ENCODE measurements at regions not wholly inside any gene's neighbourhood (a gene's known extent, or its start where the extent isn't known, plus 50 kb on each side); places are given as distances from the start of the nearest gene placed in this dataset.

- H3K4me1 ChIP-seq (ENCODE audit: control insufficient read depth in 1 of 2, extremely low read depth in 1 of 2, insufficient read depth in 2 of 2, low read length in 2 of 2) = no peaks in the 10 kb centered on the region
- ChIA-PET POLR2A (no interaction called here), CTCF (no interaction called here)
- no peaks in the 10 kb centered on the region for H3K4me1 Mint-ChIP-seq
- no peaks in the 10 kb centered on the region for H3K36me3 Mint-ChIP-seq
- no peaks in the 10 kb centered on the region for H3K27me3 ChIP-seq (replicated peaks in 1 of 2; ENCODE audit: control insufficient read depth in 2 of 2, extremely low read depth in 1 of 2, insufficient read depth in 2 of 2, low read length in 1 of 2)
- 67% methylated on average over 1 of the region's 1 CpG for WGBS (ENCODE audit: insufficient coverage)
- H3K9me3 Mint-ChIP-seq = peaks cover 4 to 13% (median 6%) of the 10 kb centered on the region in 3 donors
- no peak overlapping the region for H3K4me3 ChIP-seq (ENCODE audit: control insufficient read depth in 1 of 2, extremely low read depth in 1 of 2, low read length in 1 of 2)
- no peaks in the 10 kb centered on the region for H3K9me3 ChIP-seq
- H3K36me3 ChIP-seq (ENCODE audit: control insufficient read depth in 2 of 2, extremely low read depth in 1 of 2, insufficient read depth in 1 of 2, low read length in 1 of 2) = no peaks in the 10 kb centered on the region
- ATAC-seq (replicated peaks in 1 of 4) (no peak), DNase-seq (no peak)
- H3K4me3 Mint-ChIP-seq = no peak overlapping the region
- H3K27ac Mint-ChIP-seq = no peak overlapping the region
- no peak overlapping the region for H3K27ac ChIP-seq (ENCODE audit: low read length)
- H3K27me3 Mint-ChIP-seq = no peaks in the 10 kb centered on the region
Measured at GRCh38 chr1:83017276-83017675, 981.7 kb downstream of the TTLL7 start.

GRCh38 chr1:83016354-83016849, 982.5 kb downstream of the TTLL7 start:
- DNase-seq = no peak
- WGBS (ENCODE audit: insufficient coverage) = 88% methylated on average over 1 of the region's 1 CpG
- Mint-ChIP-seq H3K36me3 (no peaks in the 10 kb centered on the region), H3K4me1 (no peaks in the 10 kb centered on the region), H3K4me3 (no peak overlapping the region), H3K27me3 (no peaks in the 10 kb centered on the region), H3K9me3 (peaks cover 4 to 13% (median 6%) of the 10 kb centered on the region in 3 donors), H3K27ac (no peak overlapping the region)
- Histone ChIP-seq H3K4me1 (ENCODE audit: control insufficient read depth in 1 of 2, extremely low read depth in 1 of 2, insufficient read depth in 2 of 2, low read length in 2 of 2) (no peaks in the 10 kb centered on the region), H3K9me3 (no peaks in the 10 kb centered on the region), H3K4me3 (ENCODE audit: control insufficient read depth in 1 of 2, extremely low read depth in 1 of 2, low read length in 1 of 2) (no peak overlapping the region), H3K27ac (ENCODE audit: low read length) (no peak overlapping the region), H3K27me3 (replicated peaks in 1 of 2; ENCODE audit: control insufficient read depth in 2 of 2, extremely low read depth in 1 of 2, insufficient read depth in 2 of 2, low read length in 1 of 2) (no peaks in the 10 kb centered on the region), H3K36me3 (ENCODE audit: control insufficient read depth in 2 of 2, extremely low read depth in 1 of 2, insufficient read depth in 1 of 2, low read length in 1 of 2) (no peaks in the 10 kb centered on the region)
- ChIA-PET CTCF (no interaction called here), POLR2A (no interaction called here)
- no peak for ATAC-seq (replicated peaks in 1 of 4)

GRCh38 chr1:83015163-83015562, 983.8 kb downstream of the TTLL7 start:
- no peaks in the 10 kb centered on the region for H3K27me3 ChIP-seq (replicated peaks in 1 of 2; ENCODE audit: control insufficient read depth in 2 of 2, extremely low read depth in 1 of 2, insufficient read depth in 2 of 2, low read length in 1 of 2)
- POLR2A ChIA-PET = no interaction called here
- WGBS (ENCODE audit: insufficient coverage) = no CpG with 5 or more reads among the region's 2 CpGs
- DNase-seq = no peak
- H3K4me1 ChIP-seq (ENCODE audit: control insufficient read depth in 1 of 2, extremely low read depth in 1 of 2, insufficient read depth in 2 of 2, low read length in 2 of 2) = no peaks in the 10 kb centered on the region
- H3K27ac Mint-ChIP-seq = no peak overlapping the region
- no peak overlapping the region for H3K4me3 ChIP-seq (ENCODE audit: control insufficient read depth in 1 of 2, extremely low read depth in 1 of 2, low read length in 1 of 2)
- no peaks in the 10 kb centered on the region for H3K36me3 Mint-ChIP-seq
- ATAC-seq (replicated peaks in 1 of 4) = no peak
- no peak overlapping the region for H3K27ac ChIP-seq (ENCODE audit: low read length)
- peaks cover 3 to 4% (median 3%) of the 10 kb centered on the region in 3 donors for H3K9me3 Mint-ChIP-seq
- no peaks in the 10 kb centered on the region for H3K36me3 ChIP-seq (ENCODE audit: control insufficient read depth in 2 of 2, extremely low read depth in 1 of 2, insufficient read depth in 1 of 2, low read length in 1 of 2)
- H3K27me3 Mint-ChIP-seq = no peaks in the 10 kb centered on the region
- no peaks in the 10 kb centered on the region for H3K4me1 Mint-ChIP-seq
- no peak overlapping the region for H3K4me3 Mint-ChIP-seq
- H3K9me3 ChIP-seq = no peaks in the 10 kb centered on the region
- CTCF ChIA-PET = no interaction called here

- no peaks in the 10 kb centered on the region for H3K4me1 Mint-ChIP-seq
- DNase-seq (no peak), ATAC-seq (replicated peaks in 1 of 4) (no peak)
- POLR2A ChIA-PET = no interaction called here
- CTCF ChIA-PET = no interaction called here
- H3K4me3 Mint-ChIP-seq = no peak overlapping the region
- Histone ChIP-seq H3K4me1 (ENCODE audit: control insufficient read depth in 1 of 2, extremely low read depth in 1 of 2, insufficient read depth in 2 of 2, low read length in 2 of 2) (no peaks in the 10 kb centered on the region), H3K27ac (ENCODE audit: low read length) (no peak overlapping the region), H3K36me3 (ENCODE audit: control insufficient read depth in 2 of 2, extremely low read depth in 1 of 2, insufficient read depth in 1 of 2, low read length in 1 of 2) (no peaks in the 10 kb centered on the region), H3K4me3 (ENCODE audit: control insufficient read depth in 1 of 2, extremely low read depth in 1 of 2, low read length in 1 of 2) (no peak overlapping the region), H3K9me3 (no peaks in the 10 kb centered on the region), H3K27me3 (replicated peaks in 1 of 2; ENCODE audit: control insufficient read depth in 2 of 2, extremely low read depth in 1 of 2, insufficient read depth in 2 of 2, low read length in 1 of 2) (no peaks in the 10 kb centered on the region)
- H3K27me3 Mint-ChIP-seq = no peaks in the 10 kb centered on the region
- H3K36me3 Mint-ChIP-seq = no peaks in the 10 kb centered on the region
- peaks cover 0 to 6% (median 0%) of the 10 kb centered on the region in 3 donors for H3K9me3 Mint-ChIP-seq
- H3K27ac Mint-ChIP-seq = no peak overlapping the region
Measured at GRCh38 chr1:83012950-83013349, 986.0 kb downstream of the TTLL7 start.

- no peak overlapping the region for H3K27ac Mint-ChIP-seq
- H3K36me3 Mint-ChIP-seq = no peaks in the 10 kb centered on the region
Measured at GRCh38 chr1:83011265-83011664, 987.7 kb downstream of the TTLL7 start.

GRCh38 chr1:83006271-83006670, 992.7 kb downstream of the TTLL7 start:
- Histone ChIP-seq H3K27ac (ENCODE audit: low read length) (no peak overlapping the region), H3K4me1 (ENCODE audit: control insufficient read depth in 1 of 2, extremely low read depth in 1 of 2, insufficient read depth in 2 of 2, low read length in 2 of 2) (no peaks in the 10 kb centered on the region), H3K36me3 (ENCODE audit: control insufficient read depth in 2 of 2, extremely low read depth in 1 of 2, insufficient read depth in 1 of 2, low read length in 1 of 2) (no peaks in the 10 kb centered on the region), H3K9me3 (no peaks in the 10 kb centered on the region), H3K27me3 (replicated peaks in 1 of 2; ENCODE audit: control insufficient read depth in 2 of 2, extremely low read depth in 1 of 2, insufficient read depth in 2 of 2, low read length in 1 of 2) (no peaks in the 10 kb centered on the region), H3K4me3 (ENCODE audit: control insufficient read depth in 1 of 2, extremely low read depth in 1 of 2, low read length in 1 of 2) (no peak overlapping the region)
- POLR2A ChIA-PET = no interaction called here
- H3K9me3 Mint-ChIP-seq = peaks cover 0 to 6% (median 0%) of the 10 kb centered on the region in 3 donors
- H3K36me3 Mint-ChIP-seq = no peaks in the 10 kb centered on the region
- H3K4me1 Mint-ChIP-seq = no peaks in the 10 kb centered on the region
- ATAC-seq (replicated peaks in 1 of 4) = no peak
- no peaks in the 10 kb centered on the region for H3K27me3 Mint-ChIP-seq
- DNase-seq = no peak
- WGBS (ENCODE audit: insufficient coverage) = no CpG with 5 or more reads among the region's 3 CpGs
- CTCF ChIA-PET = no interaction called here
- H3K4me3 Mint-ChIP-seq = no peak overlapping the region
- H3K27ac Mint-ChIP-seq = no peak overlapping the region

More at GRCh38 chr1:83011265-83011664, 987.7 kb downstream of the TTLL7 start:
- CTCF ChIA-PET = no interaction called here
- H3K4me1 Mint-ChIP-seq = no peaks in the 10 kb centered on the region
- H3K9me3 Mint-ChIP-seq = peaks cover 0 to 6% (median 0%) of the 10 kb centered on the region in 3 donors
- H3K27me3 Mint-ChIP-seq = no peaks in the 10 kb centered on the region
- POLR2A ChIA-PET = no interaction called here
- Histone ChIP-seq H3K4me1 (ENCODE audit: control insufficient read depth in 1 of 2, extremely low read depth in 1 of 2, insufficient read depth in 2 of 2, low read length in 2 of 2) (no peaks in the 10 kb centered on the region), H3K36me3 (ENCODE audit: control insufficient read depth in 2 of 2, extremely low read depth in 1 of 2, insufficient read depth in 1 of 2, low read length in 1 of 2) (no peaks in the 10 kb centered on the region), H3K4me3 (ENCODE audit: control insufficient read depth in 1 of 2, extremely low read depth in 1 of 2, low read length in 1 of 2) (no peak overlapping the region), H3K9me3 (no peaks in the 10 kb centered on the region), H3K27ac (ENCODE audit: low read length) (no peak overlapping the region), H3K27me3 (replicated peaks in 1 of 2; ENCODE audit: control insufficient read depth in 2 of 2, extremely low read depth in 1 of 2, insufficient read depth in 2 of 2, low read length in 1 of 2) (no peaks in the 10 kb centered on the region)
- H3K4me3 Mint-ChIP-seq = no peak overlapping the region
- ATAC-seq (replicated peaks in 1 of 4) (no peak), DNase-seq (no peak)
- no CpG with 5 or more reads among the region's 1 CpG for WGBS (ENCODE audit: insufficient coverage)

GRCh38 chr1:83000286-83000685, 998.6 kb downstream of the TTLL7 start:
- Mint-ChIP-seq H3K4me1 (no peaks in the 10 kb centered on the region), H3K36me3 (no peaks in the 10 kb centered on the region), H3K27ac (no peak overlapping the region), H3K4me3 (no peak overlapping the region), H3K9me3 (no peaks in the 10 kb centered on the region), H3K27me3 (peaks cover 0 to 3% of the 10 kb centered on the region in 2 donors)
- no peak for ATAC-seq (replicated peaks in 1 of 4)
- no peak for DNase-seq
- Histone ChIP-seq H3K4me1 (ENCODE audit: control insufficient read depth in 1 of 2, extremely low read depth in 1 of 2, insufficient read depth in 2 of 2, low read length in 2 of 2) (no peaks in the 10 kb centered on the region), H3K27ac (ENCODE audit: low read length) (no peak overlapping the region), H3K4me3 (ENCODE audit: control insufficient read depth in 1 of 2, extremely low read depth in 1 of 2, low read length in 1 of 2) (no peak overlapping the region), H3K36me3 (ENCODE audit: control insufficient read depth in 2 of 2, extremely low read depth in 1 of 2, insufficient read depth in 1 of 2, low read length in 1 of 2) (no peaks in the 10 kb centered on the region), H3K27me3 (replicated peaks in 1 of 2; ENCODE audit: control insufficient read depth in 2 of 2, extremely low read depth in 1 of 2, insufficient read depth in 2 of 2, low read length in 1 of 2) (no peaks in the 10 kb centered on the region), H3K9me3 (no peaks in the 10 kb centered on the region)
- WGBS (ENCODE audit: insufficient coverage) = 100% methylated on average over 1 of the region's 4 CpGs
- ChIA-PET POLR2A (no interaction called here), CTCF (no interaction called here)

Measured in T-cell (primary cell).